GM12892 (cell line): ENCODE measurements at regions not wholly inside any gene's neighbourhood (a gene's known extent, or its start where the extent isn't known, plus 50 kb on each side); places are given as distances from the start of the nearest gene placed in this dataset.

Experiments used
- POLR2A ChIP-seq: IDR thresholded peaks from 2 replicates; pipeline ENCODE4 v1.6.1; 2011; ENCODE audit warnings: low read depth, low read length, control low read depth
- POLR2AphosphoS5 ChIP-seq: IDR thresholded peaks from 2 replicates; pipeline ENCODE4 v1.6.1; 2011; ENCODE audit warnings: low read depth, low read length, control low read depth

DNA sequence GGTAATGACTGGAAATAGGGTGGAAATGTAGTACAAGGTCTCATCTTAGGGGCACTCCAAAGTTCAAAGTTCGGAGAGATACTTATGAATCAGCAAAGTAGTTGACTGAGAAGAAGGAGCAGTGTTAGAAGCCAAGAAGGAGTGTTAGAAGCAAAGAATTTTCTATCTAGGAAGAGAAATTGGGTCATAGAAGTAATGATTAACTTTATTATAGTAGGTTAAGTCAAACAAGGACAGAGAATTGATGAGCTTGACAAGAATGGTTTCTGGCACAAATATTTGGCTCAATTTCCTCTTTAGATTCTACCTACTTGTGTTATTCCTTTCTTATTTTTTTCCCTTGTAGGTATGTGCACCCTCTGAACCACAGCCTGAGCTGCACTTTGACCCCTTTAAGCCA is 810.5 kb upstream of the LRFN5 start:
- no peak for TF ChIP-seq POLR2AphosphoS5
- no peak for TF ChIP-seq POLR2A
